Limb (tissue), 2 donors: ENCODE measurements at regions not wholly inside any gene's neighbourhood (a gene's known extent, or its start where the extent isn't known, plus 50 kb on each side); places are given as distances from the start of the nearest gene placed in this dataset.

Source experiments
- DNase-seq, 2 donors: peaks; one replicate each; pipeline ENCODE4 v3.0.0-alpha.2; 2016; ENCODE audit errors: extremely low spot score in 2 of 2

GRCh38 chr2:217215877-217216276 lies 356.0 kb upstream of the TNP1 start:
- DNase-seq, result no peak

- DNase-seq, result no peak
These were observed 349.0 kb upstream of the TNP1 start for GRCh38 chr2:217208867-217209266.

- DNase-seq, result no peak
These were observed 347.8 kb upstream of the TNP1 start for GRCh38 chr2:217207699-217208010.

GRCh38 chr2:217206907-217207698 lies 347.2 kb upstream of the TNP1 start:
- peak in 1 of 2 donors; percentile 33 for DNase-seq

GRCh38 chr2:217206016-217206725 lies 346.3 kb upstream of the TNP1 start:
- DNase-seq, result peak in 1 of 2 donors; percentile 34

- DNase-seq, result no peak
These were observed 344.5 kb upstream of the TNP1 start for GRCh38 chr2:217204358-217204757.

GRCh38 chr2:217203086-217203485 lies 343.2 kb upstream of the TNP1 start:
- no peak for DNase-seq

- DNase-seq, result no peak
These were observed 339.4 kb upstream of the TNP1 start for GRCh38 chr2:217199255-217199630.

- no peak for DNase-seq
These were observed 336.0 kb upstream of the TNP1 start for GRCh38 chr2:217195658-217196446.

- no peak for DNase-seq
These were observed 335.2 kb upstream of the TNP1 start for GRCh38 chr2:217195016-217195415.

GRCh38 chr2:217193431-217194340 lies 333.8 kb upstream of the TNP1 start:
- no peak for DNase-seq

- no peak for DNase-seq
These were observed 332.5 kb upstream of the TNP1 start for GRCh38 chr2:217192366-217192765.

- no peak for DNase-seq
These were observed 329.9 kb upstream of the TNP1 start for GRCh38 chr2:217189747-217190146.

GRCh38 chr2:217189131-217189530 lies 329.3 kb upstream of the TNP1 start:
- DNase-seq, result no peak

- DNase-seq, result no peak
These were observed 326.9 kb upstream of the TNP1 start for GRCh38 chr2:217186668-217187159.

GRCh38 chr2:217186152-217186551 lies 326.3 kb upstream of the TNP1 start:
- no peak for DNase-seq

GRCh38 chr2:217185265-217185995 lies 325.6 kb upstream of the TNP1 start:
- no peak for DNase-seq

GRCh38 chr2:217184242-217184641 lies 324.4 kb upstream of the TNP1 start:
- no peak for DNase-seq

GRCh38 chr2:217183471-217183870 lies 323.6 kb upstream of the TNP1 start:
- DNase-seq, result no peak

- DNase-seq, result no peak
These were observed 323.1 kb upstream of the TNP1 start for GRCh38 chr2:217182926-217183325.
